ENCODE measurements at regions not wholly inside any gene's neighbourhood (a gene's known extent, or its start where the extent isn't known, plus 50 kb on each side); places are given as distances from the start of the nearest gene placed in this dataset.
"Not testable (repeated sequence)": the region's sequence is repeated elsewhere in the genome, so short reads cannot be mapped to it uniquely, and the experiment has no call there.

DNA sequence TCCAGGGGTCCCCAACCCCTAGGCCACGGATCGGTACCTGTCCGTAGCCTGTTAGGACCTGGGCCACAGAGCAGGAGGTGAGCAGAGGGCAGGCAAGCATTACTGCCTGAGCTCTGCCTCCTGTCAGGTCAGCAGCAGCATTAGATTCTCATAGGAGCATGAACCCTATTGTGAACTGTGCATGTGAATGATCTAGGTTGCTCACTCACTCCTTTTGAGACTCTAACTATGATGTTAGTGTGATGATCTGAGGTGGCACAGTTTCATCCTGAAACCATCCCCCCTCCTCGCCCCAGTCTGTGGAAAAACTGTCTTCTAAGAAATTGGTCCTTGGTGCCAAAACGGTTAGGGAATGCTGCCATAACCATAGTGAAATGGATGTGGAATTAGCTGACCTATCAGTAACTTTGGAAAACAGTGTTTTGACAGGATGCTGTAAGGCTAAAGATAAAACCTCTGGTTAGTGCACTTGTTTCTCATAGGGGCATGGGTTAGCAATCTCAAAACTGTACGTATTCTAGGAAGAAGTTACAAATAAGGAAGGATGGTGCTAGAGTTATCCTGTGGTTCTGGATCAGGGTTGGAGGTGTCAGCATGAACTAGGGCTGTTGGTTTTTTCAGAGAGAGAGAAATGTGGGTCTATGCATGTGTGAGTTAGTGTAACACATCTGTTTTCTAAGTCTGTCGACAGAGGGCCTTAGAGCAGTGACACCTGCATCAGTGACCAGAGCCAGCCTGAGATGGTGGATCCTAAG is 234.8 kb downstream of the RTP5 start:
- H3K27ac ChIP-seq (ENCODE audit: low read depth, low read length); H3K36me3 ChIP-seq (ENCODE audit: control insufficient read depth, insufficient read depth, low read length); H3K4me3 ChIP-seq (ENCODE audit: low read depth, low read length); H3K4me1 ChIP-seq (ENCODE audit: control insufficient read depth, insufficient read depth, low read length); H3K9ac ChIP-seq (ENCODE audit: low read depth, low read length); H3K27me3 ChIP-seq (ENCODE audit: control insufficient read depth, insufficient read depth, low read length); H3K9me3 ChIP-seq (ENCODE audit: control insufficient read depth, insufficient read depth, low read length): not testable (repeated sequence)

DNA sequence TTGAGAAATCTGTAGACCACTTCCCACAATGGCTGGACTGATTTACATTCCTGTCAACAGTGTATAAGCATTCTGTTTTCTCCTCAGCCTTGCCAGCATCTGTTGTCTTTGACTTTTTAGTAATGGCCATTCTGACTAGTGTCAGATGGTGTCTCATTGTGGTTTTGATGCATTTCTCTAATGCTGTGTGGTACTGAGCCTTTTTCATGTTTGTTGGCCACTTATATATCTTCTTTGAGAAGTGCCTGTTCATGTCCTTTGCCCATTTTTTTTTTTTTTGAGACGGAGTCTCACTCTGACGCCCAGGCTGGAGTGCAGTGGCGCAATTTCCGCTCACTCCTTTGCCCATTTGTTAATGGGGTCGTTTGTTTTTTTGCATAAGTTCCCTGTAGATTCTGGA is 237.5 kb downstream of the RTP5 start:
- not testable (repeated sequence) for H3K9me3 ChIP-seq (ENCODE audit: control insufficient read depth, insufficient read depth, low read length); H3K27me3 ChIP-seq (ENCODE audit: control insufficient read depth, insufficient read depth, low read length); H3K36me3 ChIP-seq (ENCODE audit: control insufficient read depth, insufficient read depth, low read length); H3K9ac ChIP-seq (ENCODE audit: low read depth, low read length); H3K27ac ChIP-seq (ENCODE audit: low read depth, low read length); H3K4me1 ChIP-seq (ENCODE audit: control insufficient read depth, insufficient read depth, low read length); H3K4me3 ChIP-seq (ENCODE audit: low read depth, low read length)

- H3K27me3 ChIP-seq (ENCODE audit: control insufficient read depth, insufficient read depth, low read length); H3K36me3 ChIP-seq (ENCODE audit: control insufficient read depth, insufficient read depth, low read length); H3K4me3 ChIP-seq (ENCODE audit: low read depth, low read length); H3K4me1 ChIP-seq (ENCODE audit: control insufficient read depth, insufficient read depth, low read length); H3K9me3 ChIP-seq (ENCODE audit: control insufficient read depth, insufficient read depth, low read length); H3K27ac ChIP-seq (ENCODE audit: low read depth, low read length); H3K9ac ChIP-seq (ENCODE audit: low read depth, low read length): not testable (repeated sequence)
Observed at GRCh38 chr2:242108797-242109500, 239.4 kb downstream of the RTP5 start.

GRCh38 chr2:242109819-242110218 is 240.3 kb downstream of the RTP5 start:
- not testable (repeated sequence) for H3K36me3 ChIP-seq (ENCODE audit: control insufficient read depth, insufficient read depth, low read length); H3K27me3 ChIP-seq (ENCODE audit: control insufficient read depth, insufficient read depth, low read length); H3K9ac ChIP-seq (ENCODE audit: low read depth, low read length); H3K27ac ChIP-seq (ENCODE audit: low read depth, low read length); H3K4me3 ChIP-seq (ENCODE audit: low read depth, low read length); H3K9me3 ChIP-seq (ENCODE audit: control insufficient read depth, insufficient read depth, low read length); H3K4me1 ChIP-seq (ENCODE audit: control insufficient read depth, insufficient read depth, low read length)

GRCh38 chr2:242111954-242112353 is 242.4 kb downstream of the RTP5 start:
- not testable (repeated sequence) for H3K4me3 ChIP-seq (ENCODE audit: low read depth, low read length); H3K9ac ChIP-seq (ENCODE audit: low read depth, low read length); H3K27me3 ChIP-seq (ENCODE audit: control insufficient read depth, insufficient read depth, low read length); H3K9me3 ChIP-seq (ENCODE audit: control insufficient read depth, insufficient read depth, low read length); H3K36me3 ChIP-seq (ENCODE audit: control insufficient read depth, insufficient read depth, low read length); H3K4me1 ChIP-seq (ENCODE audit: control insufficient read depth, insufficient read depth, low read length); H3K27ac ChIP-seq (ENCODE audit: low read depth, low read length)

DNA sequence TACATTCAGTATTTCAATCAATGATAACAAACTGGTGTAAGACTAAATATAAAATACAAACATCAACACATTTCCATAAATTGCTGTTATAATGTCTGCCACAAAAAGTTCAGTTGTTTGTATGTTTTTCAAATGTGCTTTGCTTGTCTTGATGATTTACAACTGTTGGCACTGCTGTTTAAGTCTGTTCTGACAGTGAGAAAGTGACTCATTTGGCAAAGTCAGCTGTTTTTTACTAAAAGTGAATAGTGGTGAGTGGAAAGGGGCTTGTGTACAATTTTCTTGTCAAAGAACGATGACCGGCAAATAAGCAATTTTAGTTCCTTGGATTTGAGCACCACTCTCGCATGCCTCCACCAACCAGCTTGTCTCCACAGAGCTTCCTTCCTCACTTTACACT is 244.0 kb downstream of the RTP5 start:
- H3K4me3 ChIP-seq (ENCODE audit: low read depth, low read length); H3K27me3 ChIP-seq (ENCODE audit: control insufficient read depth, insufficient read depth, low read length); H3K36me3 ChIP-seq (ENCODE audit: control insufficient read depth, insufficient read depth, low read length); H3K27ac ChIP-seq (ENCODE audit: low read depth, low read length); H3K9ac ChIP-seq (ENCODE audit: low read depth, low read length); H3K4me1 ChIP-seq (ENCODE audit: control insufficient read depth, insufficient read depth, low read length); H3K9me3 ChIP-seq (ENCODE audit: control insufficient read depth, insufficient read depth, low read length): not testable (repeated sequence)

- not testable (repeated sequence) for H3K4me3 ChIP-seq (ENCODE audit: low read depth, low read length); H3K4me1 ChIP-seq (ENCODE audit: control insufficient read depth, insufficient read depth, low read length)
Observed at GRCh38 chr2:242116676-242117075, 247.1 kb downstream of the RTP5 start.

DNA sequence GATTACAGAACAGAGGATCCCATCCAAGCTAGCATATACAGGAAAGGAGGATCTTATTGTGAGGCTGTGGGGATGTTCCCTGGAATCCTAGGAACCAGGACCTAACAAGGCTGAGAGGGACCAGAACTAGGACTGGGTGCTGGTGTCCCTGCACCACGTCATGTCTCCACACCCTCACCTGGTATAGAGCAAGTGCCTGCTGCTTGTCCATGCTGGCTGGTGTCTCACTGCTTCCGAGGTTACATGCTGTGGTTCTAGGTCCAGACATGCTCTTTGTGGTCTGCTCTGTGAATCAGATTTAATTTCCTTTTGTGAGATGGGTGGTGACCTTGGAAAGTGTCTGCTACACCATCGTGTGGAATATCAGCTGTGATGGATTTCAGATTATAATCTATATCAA is 247.8 kb downstream of the RTP5 start:
- not testable (repeated sequence) for H3K9me3 ChIP-seq (ENCODE audit: control insufficient read depth, insufficient read depth, low read length); H3K4me1 ChIP-seq (ENCODE audit: control insufficient read depth, insufficient read depth, low read length); H3K27me3 ChIP-seq (ENCODE audit: control insufficient read depth, insufficient read depth, low read length); H3K4me3 ChIP-seq (ENCODE audit: low read depth, low read length); H3K36me3 ChIP-seq (ENCODE audit: control insufficient read depth, insufficient read depth, low read length); H3K9ac ChIP-seq (ENCODE audit: low read depth, low read length); H3K27ac ChIP-seq (ENCODE audit: low read depth, low read length)

More at GRCh38 chr2:242116676-242117075, 247.1 kb downstream of the RTP5 start:
- H3K27me3 ChIP-seq (ENCODE audit: control insufficient read depth, insufficient read depth, low read length); H3K9me3 ChIP-seq (ENCODE audit: control insufficient read depth, insufficient read depth, low read length); H3K27ac ChIP-seq (ENCODE audit: low read depth, low read length); H3K9ac ChIP-seq (ENCODE audit: low read depth, low read length); H3K36me3 ChIP-seq (ENCODE audit: control insufficient read depth, insufficient read depth, low read length): not testable (repeated sequence)

DNA sequence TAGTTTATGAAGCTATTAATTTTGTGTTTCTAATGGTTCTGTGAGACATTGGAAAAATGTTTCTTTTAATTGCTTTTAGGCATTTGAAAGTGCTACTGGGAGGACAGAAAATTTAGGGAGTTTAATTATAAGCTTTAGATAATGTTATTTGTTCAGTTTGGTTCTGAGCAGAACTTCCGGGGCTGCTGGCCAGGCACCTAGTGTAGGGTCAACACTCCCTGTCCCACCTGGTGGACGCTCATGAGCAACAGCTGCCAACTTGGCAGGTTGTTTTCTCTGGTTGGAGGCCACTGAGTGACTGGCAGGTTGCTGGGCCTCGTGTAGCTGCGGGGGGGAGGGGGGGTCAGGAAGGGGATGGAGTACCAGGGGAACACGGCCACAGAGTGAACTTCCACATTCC is 250.2 kb downstream of the RTP5 start:
- not testable (repeated sequence) for H3K36me3 ChIP-seq (ENCODE audit: control insufficient read depth, insufficient read depth, low read length); H3K9me3 ChIP-seq (ENCODE audit: control insufficient read depth, insufficient read depth, low read length); H3K27me3 ChIP-seq (ENCODE audit: control insufficient read depth, insufficient read depth, low read length); H3K27ac ChIP-seq (ENCODE audit: low read depth, low read length); H3K4me1 ChIP-seq (ENCODE audit: control insufficient read depth, insufficient read depth, low read length); H3K4me3 ChIP-seq (ENCODE audit: low read depth, low read length); H3K9ac ChIP-seq (ENCODE audit: low read depth, low read length)

- not testable (repeated sequence) for H3K9ac ChIP-seq (ENCODE audit: low read depth, low read length); H3K36me3 ChIP-seq (ENCODE audit: control insufficient read depth, insufficient read depth, low read length); H3K4me1 ChIP-seq (ENCODE audit: control insufficient read depth, insufficient read depth, low read length); H3K27ac ChIP-seq (ENCODE audit: low read depth, low read length); H3K4me3 ChIP-seq (ENCODE audit: low read depth, low read length); H3K27me3 ChIP-seq (ENCODE audit: control insufficient read depth, insufficient read depth, low read length); H3K9me3 ChIP-seq (ENCODE audit: control insufficient read depth, insufficient read depth, low read length)
Observed at GRCh38 chr2:242130682-242131081, 261.2 kb downstream of the RTP5 start.

DNA sequence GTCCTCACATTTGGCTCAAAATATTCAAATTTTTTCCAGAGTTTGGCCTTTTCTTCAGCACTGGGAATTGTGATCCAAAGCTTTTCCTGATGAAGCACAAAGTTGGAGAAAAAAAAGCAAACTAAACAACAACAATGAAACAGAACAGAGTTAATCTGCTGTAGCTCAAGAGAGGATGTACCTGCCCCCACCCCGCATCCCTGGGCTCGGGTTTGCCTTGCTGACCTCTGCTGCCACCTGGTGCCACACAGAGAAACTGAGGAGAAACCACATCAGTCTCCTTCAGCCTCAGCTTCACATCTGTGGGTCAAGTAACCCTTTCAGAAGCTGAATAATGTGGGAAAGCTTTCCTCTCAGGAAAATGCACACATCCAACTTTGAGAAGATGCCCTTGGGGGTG is 290.4 kb downstream of the RTP5 start:
- not testable (repeated sequence) for H3K4me1 ChIP-seq (ENCODE audit: control insufficient read depth, insufficient read depth, low read length); H3K27ac ChIP-seq (ENCODE audit: low read depth, low read length); H3K9ac ChIP-seq (ENCODE audit: low read depth, low read length); H3K27me3 ChIP-seq (ENCODE audit: control insufficient read depth, insufficient read depth, low read length); H3K4me3 ChIP-seq (ENCODE audit: low read depth, low read length); H3K36me3 ChIP-seq (ENCODE audit: control insufficient read depth, insufficient read depth, low read length); H3K9me3 ChIP-seq (ENCODE audit: control insufficient read depth, insufficient read depth, low read length)

Measured in HUES48 (cell line).